Stimulated activated CD8-positive, alpha-beta memory T cell treated with anti-CD3 and anti-CD28 coated beads, Interleukin-2, amount 100 ng/mL, for 48 hours (primary cell): ENCODE measurements at regions not wholly inside any gene's neighbourhood (a gene's known extent, or its start where the extent isn't known, plus 50 kb on each side); places are given as distances from the start of the nearest gene placed in this dataset.
A peak's percentile ranks its signal among the peaks of the same experiment; 100 is the strongest.
"Not testable (repeated sequence)": the region's sequence is repeated elsewhere in the genome, so short reads cannot be mapped to it uniquely, and the experiment has no call there.

ENCODE experiments used
- DNase-seq, 2 donors: peaks; one replicate each; pipeline ENCODE4 v3.0.0-alpha.2; 2020; ENCODE audit warnings: low read depth in 2 of 2

DNA sequence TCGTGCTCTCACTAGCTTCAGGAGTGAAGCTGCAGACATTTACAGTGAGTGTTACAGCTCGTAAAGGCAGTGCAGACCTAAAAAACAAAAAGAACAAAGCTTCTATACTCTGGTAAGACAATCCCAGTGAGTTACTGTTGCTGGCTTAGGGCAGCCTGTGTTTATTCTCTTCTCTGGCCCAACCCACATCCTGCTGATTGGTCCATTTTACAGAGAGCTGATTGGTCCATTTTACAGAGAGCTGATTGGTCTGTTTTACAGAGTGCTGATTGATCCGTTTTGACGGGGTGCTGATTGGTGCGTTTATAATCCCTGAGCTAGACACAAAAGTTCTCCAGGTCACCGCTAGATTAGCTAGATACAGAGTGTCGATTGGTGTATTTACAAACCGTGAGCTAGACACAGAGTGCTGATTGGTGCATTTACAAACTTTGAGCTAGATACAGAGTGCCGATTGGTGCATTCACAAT is 158.0 kb downstream of the KLRB1 start:
- DNase-seq = not testable (repeated sequence)

DNA sequence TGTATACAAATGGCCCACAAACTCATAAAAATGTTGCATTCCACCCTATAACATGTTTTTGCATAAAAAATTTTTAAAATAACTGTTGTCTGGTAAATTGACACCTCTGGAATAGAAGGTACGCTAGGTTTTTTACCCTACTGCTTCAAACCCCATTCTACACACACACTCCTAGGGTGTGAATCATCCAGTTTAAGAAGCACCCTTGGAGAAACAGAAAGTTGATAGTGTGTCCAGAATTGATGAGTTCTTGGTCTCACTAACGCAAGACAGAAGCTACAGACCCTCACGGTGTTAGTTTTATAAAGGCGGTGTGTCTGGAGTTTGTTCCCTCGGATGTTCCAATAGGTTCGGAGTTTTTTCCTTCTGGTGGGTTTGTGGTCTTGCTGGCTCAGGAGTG is 158.5 kb downstream of the KLRB1 start:
- no peak for DNase-seq

DNA sequence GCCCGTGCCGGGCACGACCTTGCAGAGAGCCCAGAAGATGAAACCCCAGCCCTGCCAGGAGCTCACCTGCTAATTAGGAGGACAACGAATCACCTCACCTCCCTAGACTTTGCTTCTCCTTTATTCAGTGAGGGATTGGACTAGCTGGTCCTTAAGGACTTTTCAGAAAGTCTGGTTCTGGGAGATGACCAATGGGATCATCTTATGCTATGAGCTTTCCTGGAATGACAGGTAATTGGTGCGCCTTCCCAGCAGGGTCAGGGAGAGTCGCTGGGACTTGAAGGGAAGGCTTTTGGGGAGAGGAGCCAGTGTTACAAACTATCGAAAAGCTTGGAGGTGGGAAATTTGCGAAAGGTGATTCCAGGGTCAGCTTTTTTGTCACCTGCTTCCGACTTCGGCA is 159.1 kb downstream of the KLRB1 start:
- not testable (repeated sequence) for DNase-seq

DNA sequence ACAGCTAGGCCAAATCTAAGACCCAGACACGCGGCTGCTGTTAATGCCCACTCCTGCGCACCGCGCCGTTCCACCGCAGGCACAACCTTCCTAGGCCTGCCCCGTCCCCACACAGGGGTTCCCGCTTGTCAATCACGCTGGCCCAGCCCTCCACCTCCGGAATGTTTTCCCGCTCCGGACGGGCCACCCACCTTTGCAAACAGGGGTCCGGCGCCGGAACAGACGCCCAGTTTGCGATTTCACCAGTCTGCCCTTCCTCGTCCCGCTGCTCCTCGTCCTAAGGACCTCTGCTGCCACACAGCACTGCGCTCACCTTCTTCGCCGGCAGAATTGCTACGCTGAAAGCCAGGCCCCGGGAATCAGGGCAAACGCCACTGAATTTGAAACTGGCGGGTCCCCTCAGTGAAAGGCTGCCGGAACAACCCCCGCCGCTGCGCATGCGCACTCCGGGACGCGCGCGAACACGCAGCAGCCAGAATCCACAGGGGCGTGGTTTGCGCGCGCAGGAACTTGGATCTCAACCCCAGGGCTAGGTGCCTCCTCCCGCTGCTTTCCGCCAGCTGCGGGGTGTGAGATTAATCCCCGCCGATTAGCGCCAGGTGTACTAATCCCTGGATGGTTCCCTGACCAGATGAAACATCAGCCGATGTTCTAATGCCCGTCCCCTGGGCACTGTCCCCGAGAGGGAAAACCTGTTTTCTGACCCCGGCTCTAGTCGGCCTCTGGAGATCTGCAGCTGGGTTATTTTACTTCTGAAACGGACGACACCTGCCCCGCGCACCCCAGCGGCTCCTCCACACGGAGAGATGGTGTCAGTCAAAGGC is 159.7 kb downstream of the KLRB1 start:
- DNase-seq = peak; percentile 85 to 87

DNA sequence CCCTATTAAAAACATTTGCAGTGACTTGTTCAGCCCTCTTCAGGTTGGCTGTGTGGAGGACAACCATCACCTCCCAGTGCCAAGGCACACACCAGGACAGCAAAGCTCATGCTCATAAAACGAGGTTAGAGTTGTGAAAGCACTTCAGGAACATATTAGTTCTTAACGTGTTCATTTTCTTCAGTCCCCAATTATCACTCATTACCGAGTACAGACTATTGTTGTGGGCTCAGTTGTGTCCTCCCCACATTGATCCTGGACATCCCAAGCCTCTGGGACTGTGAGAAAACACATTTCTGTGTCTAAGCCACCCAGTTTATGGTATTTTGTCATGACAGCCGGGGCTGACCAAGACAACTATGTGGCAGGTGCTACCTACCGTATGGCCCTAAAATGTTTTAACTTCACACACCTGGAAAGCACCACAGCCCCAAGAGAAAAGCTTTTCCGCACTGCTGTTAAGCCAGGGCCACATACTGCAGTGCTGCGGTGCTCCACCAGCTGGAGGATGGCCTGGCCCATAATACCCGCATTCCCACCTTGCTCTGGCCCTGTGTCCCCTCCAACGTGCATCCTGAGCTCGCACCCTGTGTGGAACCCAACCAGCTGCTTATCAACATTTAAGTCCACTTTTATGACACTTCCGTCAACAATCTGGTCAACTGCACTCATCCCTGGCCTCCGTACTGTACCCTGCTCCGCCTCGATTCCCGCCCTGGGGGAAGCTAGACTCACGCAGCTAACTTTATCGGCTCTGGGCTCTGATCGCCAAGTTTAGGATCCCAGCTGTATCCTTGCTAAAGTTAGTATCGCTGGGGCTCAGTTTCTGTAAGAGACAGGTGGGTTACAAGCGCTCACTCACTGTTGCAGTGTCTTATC is 160.6 kb downstream of the KLRB1 start:
- not testable (repeated sequence) for DNase-seq

DNA sequence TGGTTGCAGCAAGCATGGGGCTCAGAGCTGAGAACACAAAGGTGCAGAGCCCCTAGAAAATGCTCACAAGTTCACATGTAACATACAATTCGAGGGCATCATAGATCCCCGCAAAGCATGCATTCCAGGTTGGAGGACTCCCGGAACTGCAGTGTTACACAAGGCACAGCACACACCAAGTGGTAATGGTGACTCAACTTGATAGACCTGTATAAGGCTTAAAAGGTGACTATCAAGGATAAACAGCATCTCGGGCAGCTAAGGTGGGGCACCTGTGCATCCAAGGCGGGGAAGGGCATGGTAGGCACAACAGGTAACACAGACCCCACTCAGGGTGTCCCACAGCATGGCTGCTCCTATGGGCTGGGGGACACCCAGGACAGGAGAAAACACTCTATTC is 167.3 kb downstream of the KLRB1 start:
- DNase-seq = not testable (repeated sequence)

DNA sequence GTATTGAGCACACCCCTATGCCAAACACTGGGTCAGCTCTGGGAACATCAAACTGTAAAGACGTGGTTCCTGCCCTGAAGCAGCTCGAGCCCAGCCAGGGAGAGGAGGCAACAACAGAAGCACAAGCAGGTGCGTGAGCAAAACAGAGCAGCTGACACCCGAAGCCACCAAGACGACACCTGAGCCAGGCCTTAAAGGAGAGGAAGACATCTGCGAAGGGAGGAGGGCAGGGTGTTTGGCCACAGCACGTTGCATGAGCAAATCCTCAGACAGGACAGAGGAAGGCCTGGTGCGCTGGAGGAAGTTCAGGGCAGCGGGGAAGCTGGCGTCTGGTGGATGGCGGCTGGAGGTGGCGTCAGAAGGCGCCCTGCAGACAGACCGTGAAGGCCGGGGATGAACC is 172.0 kb downstream of the KLRB1 start:
- DNase-seq = not testable (repeated sequence)

DNA sequence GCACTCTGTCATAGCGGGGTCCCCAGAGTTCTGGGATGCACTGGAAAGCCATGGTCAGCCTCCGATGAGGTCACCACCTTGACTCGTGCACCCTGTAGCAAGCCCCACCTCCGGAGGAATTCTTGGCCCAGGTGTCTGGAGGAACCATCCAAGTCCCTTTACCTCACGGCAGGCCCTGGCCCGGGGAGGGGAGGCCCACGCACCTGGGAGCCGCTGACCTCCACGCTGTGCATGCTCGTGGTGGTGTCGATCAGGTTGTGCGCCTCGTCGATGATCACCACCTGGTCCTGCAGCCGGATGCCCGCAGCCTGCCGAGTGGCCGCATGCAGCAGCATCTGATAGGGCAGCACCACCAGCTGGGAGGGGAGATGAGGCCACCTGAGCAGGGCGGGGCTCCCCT is 177.3 kb downstream of the KLRB1 start:
- DNase-seq = not testable (repeated sequence)

DNA sequence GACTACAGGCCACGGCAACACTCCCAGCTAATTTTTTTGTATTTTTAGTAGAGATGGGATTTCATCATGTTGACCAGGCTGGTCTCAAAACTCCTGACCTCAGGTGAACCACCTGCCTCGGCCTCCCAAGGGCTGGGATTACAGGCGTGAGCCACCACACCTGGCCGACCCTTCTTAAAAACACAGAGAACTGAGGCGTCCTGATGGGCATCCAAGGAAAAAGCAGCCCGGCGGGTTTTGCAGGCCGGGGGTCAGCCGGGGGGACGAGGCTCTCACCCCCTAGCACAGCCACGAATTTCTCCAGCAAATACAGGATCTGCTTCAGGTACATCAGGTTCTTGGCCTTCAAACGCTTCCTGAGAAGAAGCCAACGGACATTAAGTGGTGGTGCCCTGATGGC is 178.9 kb downstream of the KLRB1 start:
- DNase-seq = not testable (repeated sequence)

DNA sequence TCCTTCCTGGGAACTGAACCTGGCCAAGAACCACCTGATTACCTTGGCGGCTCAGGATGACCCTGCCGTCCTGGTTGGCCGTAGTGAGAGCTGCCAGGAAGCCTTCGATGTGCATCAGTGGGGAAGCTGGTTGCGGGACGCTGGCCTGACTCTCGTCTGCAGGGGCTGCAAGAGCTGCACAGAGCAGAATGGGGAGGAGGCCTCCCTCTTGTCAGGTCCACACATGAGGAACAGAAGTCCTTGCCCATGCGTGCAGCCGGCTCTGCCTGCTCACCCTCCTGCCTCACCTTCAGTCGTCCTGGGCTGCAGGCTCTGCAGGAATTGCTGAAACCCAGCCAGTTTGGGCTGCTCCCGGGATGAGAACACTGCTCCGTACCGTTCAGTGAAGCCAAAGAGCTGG is 182.3 kb downstream of the KLRB1 start:
- not testable (repeated sequence) for DNase-seq

DNA sequence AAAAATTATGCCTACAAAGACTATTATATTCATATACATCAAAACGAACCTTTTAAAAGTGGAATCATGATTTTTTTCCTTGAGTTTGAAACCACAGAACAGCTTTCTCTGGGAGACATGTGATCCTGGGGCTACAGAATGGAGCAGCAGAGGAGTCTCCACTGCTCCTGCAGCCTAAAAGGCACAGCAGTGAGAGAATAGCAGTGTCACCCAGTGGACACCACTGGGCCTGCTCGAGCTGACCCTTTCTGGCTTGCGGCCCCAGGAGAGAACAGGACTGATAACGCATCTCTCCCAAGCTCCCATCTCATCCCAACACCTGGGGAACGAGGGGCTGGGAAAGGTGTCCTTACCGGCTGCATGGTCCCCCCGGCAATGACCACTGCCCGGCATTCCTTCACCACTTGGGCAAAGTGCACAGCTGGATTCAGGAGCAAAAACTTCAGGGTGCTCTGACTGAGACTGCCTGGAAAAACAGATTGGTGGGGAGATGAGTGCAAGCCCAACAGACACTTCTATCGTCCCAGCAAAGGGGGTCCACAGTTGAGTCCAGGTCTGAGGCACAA is 183.5 kb downstream of the KLRB1 start:
- DNase-seq = not testable (repeated sequence)

DNA sequence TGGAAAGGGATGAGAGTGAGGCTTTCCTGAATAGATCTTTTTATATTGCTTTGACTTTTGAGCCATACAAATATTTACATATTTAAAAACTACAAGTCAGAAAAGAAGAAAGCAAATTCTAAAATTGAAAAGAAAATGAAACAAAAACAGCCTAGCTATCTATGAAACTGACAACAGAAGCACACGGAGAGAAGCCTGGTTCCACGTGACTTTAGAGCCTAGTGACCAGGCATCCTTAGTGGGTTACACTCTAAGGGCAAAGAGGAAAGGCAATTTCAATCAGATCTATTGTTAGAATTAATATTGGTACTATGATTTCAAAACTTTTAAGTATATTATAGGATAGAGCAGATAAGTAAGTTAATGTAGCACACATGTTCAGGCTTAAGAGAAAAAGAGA is 185.0 kb downstream of the KLRB1 start:
- DNase-seq = not testable (repeated sequence)

DNA sequence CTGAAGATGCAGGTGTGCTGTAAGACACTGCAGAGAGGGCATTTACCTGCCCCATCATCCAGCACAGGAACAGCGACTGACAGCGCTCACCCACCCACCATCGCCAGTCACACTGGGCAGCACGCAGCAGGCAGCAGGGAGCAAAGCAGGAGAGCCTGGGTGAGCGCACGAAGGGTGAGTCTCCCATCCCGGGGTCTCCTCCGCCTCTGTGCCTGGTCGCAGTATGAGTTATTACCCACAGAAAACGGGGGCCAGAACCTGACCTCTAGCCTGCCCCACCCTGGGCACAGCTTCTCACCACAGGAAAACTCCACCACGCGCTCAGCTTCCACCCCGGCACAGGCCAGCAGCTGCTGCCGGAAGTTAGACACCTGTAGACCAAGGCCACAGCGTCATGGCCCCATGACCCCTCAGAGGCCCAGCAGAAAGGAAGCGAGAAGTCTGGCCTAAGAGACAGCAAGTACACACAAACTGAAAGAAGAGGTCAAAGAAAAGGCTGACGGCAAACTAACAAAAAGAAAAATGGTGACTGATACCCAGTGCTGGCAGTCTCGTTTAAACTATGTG is 186.1 kb downstream of the KLRB1 start:
- not testable (repeated sequence) for DNase-seq

DNA sequence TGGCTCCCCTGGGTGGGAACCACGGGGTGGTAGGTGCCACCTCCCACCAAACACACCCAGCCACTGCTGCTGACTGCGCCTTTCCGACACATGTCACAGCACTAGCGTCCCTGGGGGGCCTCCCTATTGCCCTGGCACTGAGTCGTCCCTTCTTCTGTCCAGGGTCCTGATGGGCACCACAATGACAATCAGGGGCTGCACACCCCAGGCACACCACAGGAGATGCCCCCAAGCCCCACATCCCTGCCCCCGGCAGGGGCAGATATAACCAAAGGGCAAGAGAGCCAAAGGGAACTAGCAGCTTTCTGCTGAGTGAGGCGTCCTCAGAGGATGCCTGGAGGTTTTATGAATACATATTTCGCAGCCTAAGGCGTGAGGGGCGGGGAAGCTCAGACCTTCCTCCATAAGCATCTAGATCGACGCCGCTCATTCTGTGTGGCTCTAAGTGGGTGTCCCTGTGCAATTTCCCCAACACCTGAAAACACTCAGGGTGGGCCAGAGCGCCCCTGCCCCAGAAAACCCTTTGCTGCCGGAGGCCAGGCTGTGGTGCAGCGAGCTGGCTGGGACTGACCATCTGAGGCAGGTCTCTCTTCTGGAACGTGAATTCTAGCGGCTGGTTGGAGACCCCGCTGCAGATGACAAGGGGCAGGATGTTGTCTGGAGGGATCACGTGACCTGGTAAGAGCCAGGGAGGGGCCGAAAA is 186.7 kb downstream of the KLRB1 start:
- DNase-seq = not testable (repeated sequence)

DNA sequence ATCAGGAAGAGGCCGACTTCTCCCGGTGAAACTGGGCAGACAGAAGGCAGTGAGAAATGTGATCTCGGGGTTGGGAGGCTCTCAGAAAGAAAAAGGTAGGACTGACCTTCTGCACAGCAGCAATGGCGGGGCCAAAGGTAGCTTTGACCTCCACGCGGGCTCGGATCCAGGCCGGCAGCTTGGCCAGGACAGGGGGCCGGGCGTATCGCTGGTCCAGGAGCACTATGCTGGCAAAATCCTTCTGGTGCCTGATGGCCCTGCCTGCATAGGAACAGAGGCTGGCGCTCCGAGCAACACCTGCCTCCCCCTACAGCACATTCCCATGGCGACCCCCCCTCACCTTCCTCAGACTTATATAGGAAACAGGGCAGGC is 189.1 kb downstream of the KLRB1 start:
- DNase-seq = not testable (repeated sequence)

DNA sequence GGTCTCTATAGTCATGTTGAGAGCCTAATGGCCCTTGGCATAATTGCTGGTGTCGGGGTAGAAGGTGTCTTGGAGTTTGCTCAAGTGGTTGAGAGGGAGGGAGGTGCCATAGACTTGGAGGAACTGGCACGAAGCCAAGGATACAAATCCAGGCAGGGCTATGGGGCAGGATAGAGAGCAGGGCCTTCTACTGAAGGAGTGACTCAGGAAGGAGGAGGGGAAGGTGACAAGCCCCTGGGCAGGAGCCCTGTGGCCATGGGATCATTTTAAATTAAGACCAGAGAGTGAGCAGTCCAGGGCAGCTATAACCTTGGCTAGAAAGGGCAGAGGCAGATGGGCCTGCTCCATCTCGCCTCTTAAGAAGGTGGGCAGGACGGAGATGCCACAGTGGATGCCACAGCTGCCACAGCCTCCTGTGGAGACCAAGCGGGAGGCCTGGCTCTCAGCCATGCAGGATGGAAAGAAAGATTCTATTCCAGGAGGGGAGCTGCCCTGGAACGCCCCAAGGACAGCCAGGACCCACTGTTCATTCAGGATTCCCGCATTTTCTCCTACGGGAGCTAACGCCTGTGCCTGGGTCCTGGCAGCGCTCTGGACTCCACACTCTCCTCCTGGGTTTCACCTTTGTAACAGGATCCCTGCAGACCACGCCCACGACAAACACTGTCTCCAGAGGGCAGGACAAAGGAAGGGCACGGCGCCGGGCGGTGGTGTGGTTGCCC is 189.6 kb downstream of the KLRB1 start:
- DNase-seq = not testable (repeated sequence)

DNA sequence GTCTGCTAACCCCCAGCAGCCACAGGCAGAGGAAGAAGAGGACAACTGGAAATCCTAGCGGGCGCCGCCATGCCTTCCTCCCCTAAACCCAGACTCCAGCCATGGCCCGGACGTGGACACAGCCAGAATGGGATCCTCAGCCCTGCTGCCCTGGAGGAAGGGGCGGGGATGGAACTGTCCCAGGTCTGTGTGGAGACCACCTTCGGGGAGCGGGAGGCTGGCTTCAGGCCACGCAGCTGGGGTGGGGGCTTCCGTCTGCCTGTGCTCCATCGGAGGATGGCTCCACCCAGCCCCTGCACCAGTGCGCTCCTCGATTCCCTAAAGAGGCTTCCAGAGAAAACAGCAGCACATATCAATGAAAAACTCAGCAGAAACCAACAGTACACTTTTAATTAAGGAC is 190.4 kb downstream of the KLRB1 start:
- not testable (repeated sequence) for DNase-seq

DNA sequence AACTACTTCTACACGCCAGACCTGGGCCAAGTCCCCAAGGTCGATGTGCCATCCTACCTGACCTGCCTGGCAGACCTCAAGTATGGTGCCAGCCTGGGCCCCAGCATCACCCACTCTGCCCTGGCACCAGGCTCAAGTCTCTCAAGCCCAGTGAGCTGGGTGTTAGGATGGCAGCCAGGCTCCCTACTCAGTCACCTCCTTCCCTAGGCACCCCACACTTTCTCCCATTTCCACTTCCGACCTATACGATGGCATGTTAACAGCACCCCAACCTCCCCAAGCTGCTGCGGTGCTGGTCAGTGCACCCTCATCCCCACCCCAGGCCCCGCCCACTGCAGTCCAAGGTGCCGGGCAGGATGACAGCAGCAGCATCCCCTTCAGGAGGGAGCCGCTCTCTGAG is 191.4 kb downstream of the KLRB1 start:
- DNase-seq = not testable (repeated sequence)

DNA sequence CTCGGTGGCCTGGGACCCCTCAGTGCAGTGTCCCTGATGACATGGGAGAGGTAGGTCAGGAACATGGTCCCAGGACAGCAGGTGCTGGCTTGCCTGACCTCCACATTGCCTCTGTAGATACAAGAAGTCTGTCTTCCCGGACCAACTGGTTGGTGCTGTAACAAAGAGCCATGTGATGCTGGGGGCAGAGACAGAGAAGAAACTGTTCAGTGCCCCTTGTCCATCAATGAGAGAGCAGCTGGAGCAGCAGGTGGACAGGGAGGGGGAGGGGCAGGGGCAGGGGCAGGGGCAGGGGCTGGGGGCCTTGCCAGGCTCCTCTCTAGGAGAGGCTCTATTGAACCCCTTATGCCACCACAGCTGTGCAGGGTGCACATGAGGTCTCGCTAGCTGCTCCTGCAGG is 191.8 kb downstream of the KLRB1 start:
- DNase-seq = not testable (repeated sequence)

DNA sequence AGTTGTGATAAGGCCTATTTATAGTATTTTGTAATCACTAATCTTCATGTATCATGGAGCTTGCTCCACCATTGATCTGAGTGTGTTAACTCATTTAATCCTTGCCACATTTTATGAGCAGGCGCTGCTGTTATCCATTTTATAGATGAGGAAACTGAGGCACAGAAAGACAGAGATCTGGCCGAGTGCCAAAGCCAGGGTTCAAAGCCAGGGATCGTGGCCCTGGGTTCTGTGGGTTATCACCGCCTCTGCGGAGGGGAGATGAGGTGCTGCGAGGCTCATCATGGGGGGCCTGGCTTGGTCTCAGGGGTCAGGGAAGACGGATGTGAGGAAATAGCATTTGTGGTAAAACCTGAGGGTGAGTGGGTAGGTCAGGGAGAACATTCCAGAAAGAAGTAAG is 193.9 kb downstream of the KLRB1 start:
- DNase-seq = not testable (repeated sequence)

DNA sequence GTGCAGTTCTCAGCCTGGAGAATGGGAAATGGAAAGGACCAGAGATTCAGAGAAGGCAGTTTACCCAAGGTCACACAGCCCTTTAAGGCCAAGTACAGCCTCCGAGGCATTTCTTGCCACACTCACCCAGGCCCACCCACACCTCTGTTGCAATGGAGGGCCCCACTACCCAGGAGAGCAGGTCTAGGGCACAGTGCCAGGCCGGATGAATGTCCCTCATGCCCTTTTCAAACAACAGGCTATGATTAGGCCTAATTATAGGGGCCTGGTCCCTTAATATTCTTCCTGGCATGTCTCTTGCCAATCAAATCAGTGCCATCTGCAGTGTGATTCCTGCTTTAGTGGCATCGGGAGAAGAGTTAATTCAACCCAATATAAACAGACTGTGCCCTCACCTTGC is 195.3 kb downstream of the KLRB1 start:
- not testable (repeated sequence) for DNase-seq
